GM12878 (cell line): ENCODE measurements at regions not wholly inside any gene's neighbourhood (a gene's known extent, or its start where the extent isn't known, plus 50 kb on each side); places are given as distances from the start of the nearest gene placed in this dataset.

Source experiments
- ATAC-seq: fragments of 200-7000 bp; cut with Tn5 transposase; 3 replicates; pipeline ENCODE4 v1.9.1; 2020; ENCODE audit warnings: mild to moderate bottlenecking, moderate library complexity
- BruUV-seq: library from RNA; stranded (reverse); fragments of 400-500 nt; replicated peaks from 2 replicates; lab custom pipeline; 2021; lab: Mats Ljungman, UMichigan
- CTCF ChIA-PET: fragments of 300-600 bp; sonication (Branson Sonifier 250); formaldehyde crosslinking; extraction: SDS; loops from one replicate; lab custom pipeline; 2021; ENCODE audit warnings: inconsistent platforms; lab: Yijun Ruan, JAX
- POLR2A ChIA-PET: fragments of 350-600 bp; formaldehyde crosslinking; extraction: SDS; loops from one replicate; lab custom pipeline; 2021; ENCODE audit warnings: inconsistent platforms; lab: Charles Lee
- RAD21 ChIA-PET: fragments of 300-600 bp; sonication (Branson Sonifier 250); formaldehyde crosslinking; loops from one replicate; lab custom pipeline; 2023; ENCODE audit warnings: antibody characterized with exemption; ENCODE audit not compliant: unreplicated experiment; lab: Charles Lee
- SMC1A ChIA-PET: fragments of 300-600 bp; sonication (Branson Sonifier 250); formaldehyde crosslinking; loops from one replicate; lab custom pipeline; 2023; ENCODE audit not compliant: unreplicated experiment, uncharacterized antibody; lab: Charles Lee
- DNase-seq: peaks from one replicate; pipeline ENCODE4 v3.0.0-alpha.2; 2011; ENCODE audit warnings: low read depth, low spot score
- FAIRE-seq: peaks from 3 replicates; lab custom pipeline; 2011; peaks lifted over from hg19 to GRCh38; lab: Jason Lieb, UNC
- H2AFZ ChIP-seq: 2 replicates; pipeline ENCODE4 v1.6.0; 2011; ENCODE audit warnings: low read depth, low read length, control low read depth; ENCODE audit not compliant: control insufficient read depth
- H3K27ac ChIP-seq: 2 replicates; pipeline ENCODE4 v1.5.1; 2011; ENCODE audit warnings: control low read depth; ENCODE audit not compliant: control insufficient read depth, insufficient read depth
- H3K27me3 ChIP-seq, 2 experiments: replicated peaks in 1 of 2; 2 replicates each; pipeline versions ENCODE4 v1.6.0 to v1.6.1; 2011; ENCODE audit warnings: low read length in 1 of 2; ENCODE audit not compliant: control insufficient read depth in 2 of 2, insufficient read depth in 2 of 2
- H3K36me3 ChIP-seq, 2 experiments: 2 replicates each; pipeline ENCODE4 v1.5.1; 2011; ENCODE audit warnings: low read length in 1 of 2; ENCODE audit not compliant: control insufficient read depth in 2 of 2, insufficient read depth in 2 of 2
- H3K4me1 ChIP-seq: 2 replicates; pipeline ENCODE4 v1.6.1; 2011; ENCODE audit warnings: mild to moderate bottlenecking, low read length, moderate library complexity, mixed read lengths; ENCODE audit not compliant: control insufficient read depth, insufficient read depth
- H3K4me2 ChIP-seq: 2 replicates; pipeline ENCODE4 v1.6.0; 2011; ENCODE audit warnings: control low read depth; ENCODE audit not compliant: control insufficient read depth, insufficient read depth
- H3K4me3 ChIP-seq: fragments of 200-600 bp; sonication (generic); 2 replicates; pipeline ENCODE4 v1.5.1; 2016
- H3K79me2 ChIP-seq: 2 replicates; pipeline ENCODE4 v1.6.0; 2011; ENCODE audit warnings: low read length; ENCODE audit not compliant: control insufficient read depth, insufficient read depth
- H3K9ac ChIP-seq: 2 replicates; pipeline ENCODE4 v1.8.0; 2011; ENCODE audit warnings: low read length, control low read depth, mixed read lengths; ENCODE audit not compliant: control insufficient read depth, insufficient read depth
- H3K9me3 ChIP-seq: replicated peaks from 3 replicates; pipeline ENCODE4 v1.5.1; 2011; ENCODE audit warnings: mild to moderate bottlenecking, low read length; ENCODE audit not compliant: control insufficient read depth, insufficient read depth
- H4K20me1 ChIP-seq: 2 replicates; pipeline ENCODE4 v1.6.0; 2011; ENCODE audit not compliant: control insufficient read depth, insufficient read depth
- BRCA1 ChIP-seq: IDR thresholded peaks from 2 replicates; pipeline ENCODE4 v1.6.1; 2011; ENCODE audit warnings: low read depth, low read length, improper control_type of control experiment
- CBX3 ChIP-seq: fragments of 200-600 bp; sonication (generic); IDR thresholded peaks from 2 replicates; pipeline ENCODE4 v1.6.1; 2016; ENCODE audit warnings: low read depth, borderline replicate concordance
- CHD4 ChIP-seq: fragments of 200-600 bp; sonication (generic); IDR thresholded peaks from 2 replicates; pipeline ENCODE4 v1.6.1; 2016; ENCODE audit warnings: mild to moderate bottlenecking
- IRF4 ChIP-seq: IDR thresholded peaks from 2 replicates; pipeline ENCODE4 v1.6.1; 2011; ENCODE audit warnings: low read depth, low read length
- RELA ChIP-seq: fragments of 450-650 bp; IDR thresholded peaks from 2 replicates; pipeline ENCODE4 v1.8.0; 2014; ENCODE audit warnings: borderline replicate concordance; ENCODE audit not compliant: partially characterized antibody
- SUZ12 ChIP-seq: fragments of 200-600 bp; sonication (generic); IDR thresholded peaks from one replicate; pipeline ENCODE4 v1.6.1; 2018; ENCODE audit warnings: antibody characterized with exemption, mild to moderate bottlenecking; ENCODE audit not compliant: unreplicated experiment
- WRNIP1 ChIP-seq: IDR thresholded peaks from 2 replicates; pipeline ENCODE4 v1.6.1; 2011; ENCODE audit warnings: low read depth, low read length, improper control_type of control experiment, borderline replicate concordance
- WGBS: methylation state at CpG from one replicate; pipeline ENCODE4 v1.1.6; 2016; ENCODE audit warnings: low lambda C conversion rate; ENCODE audit not compliant: insufficient replicate concordance, insufficient coverage; ENCODE audit errors: missing lambda C conversion rate; 5-methylcytosine and 5-hydroxymethylcytosine counted together
- in situ Hi-C: fragments of 300-500 bp; cut with MboI; formaldehyde crosslinking; loops from 9 replicates; pipeline ENCODE4 v1.14.3; 2018; ENCODE audit warnings: mixed read lengths
- intact Hi-C: fragments of 100-400 bp; cut with micrococcal nuclease; formaldehyde crosslinking; loops from one replicate; pipeline ENCODE4 v1.14.2; 2022; ENCODE audit not compliant: unreplicated experiment
- TF ChIP-seq, protein P1 (sequence below): fragments of 450-650 bp; formaldehyde crosslinking; IDR thresholded peaks from 2 replicates; pipeline ENCODE4 v1.4.0; 2022; ENCODE audit warnings: mild to moderate bottlenecking, moderate library complexity
- TF ChIP-seq, protein P2 (sequence below): IDR thresholded peaks from 2 replicates; pipeline ENCODE4 v1.6.1; 2011; ENCODE audit warnings: borderline replicate concordance, low read depth, mild to moderate bottlenecking, moderate library complexity, low read length; ENCODE audit not compliant: insufficient read depth, poor library complexity, severe bottlenecking
- TF ChIP-seq, protein P3 (sequence below): IDR thresholded peaks from 2 replicates; pipeline ENCODE4 v1.6.1; 2012; ENCODE audit warnings: mild to moderate bottlenecking, low read depth, low read length
- TF ChIP-seq, protein P4 (sequence below): fragments of 450-650 bp; formaldehyde crosslinking; IDR thresholded peaks from 2 replicates; pipeline ENCODE4 v1.4.0; 2020; ENCODE audit warnings: mild to moderate bottlenecking, moderate library complexity

DNA sequence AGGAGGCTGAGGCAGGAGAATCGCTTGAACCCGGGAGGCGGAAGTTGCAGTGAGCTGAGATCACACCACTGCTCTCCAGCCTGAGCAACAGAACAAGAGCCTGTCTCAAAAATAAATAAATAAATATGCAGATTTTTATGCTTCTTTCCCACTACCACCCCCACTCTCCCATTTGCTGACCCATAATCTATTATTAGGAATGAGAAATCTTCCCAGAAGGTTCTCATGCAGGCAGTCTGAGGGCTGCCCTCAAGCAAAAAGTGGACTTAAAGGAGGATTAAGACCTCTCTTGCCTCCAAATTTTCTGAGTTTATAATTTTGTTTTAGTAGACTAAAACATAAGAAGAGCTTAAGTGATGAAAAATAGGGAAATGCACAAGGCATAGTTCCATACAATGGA lies 85.2 kb upstream of the TOMM7 start:
- H3K36me3 ChIP-seq: no peaks in the 10 kb centered on the region
- no peak overlapping the region for H3K4me2 ChIP-seq
- intact Hi-C loops: no loop called here
- TF ChIP-seq, protein P1, sequence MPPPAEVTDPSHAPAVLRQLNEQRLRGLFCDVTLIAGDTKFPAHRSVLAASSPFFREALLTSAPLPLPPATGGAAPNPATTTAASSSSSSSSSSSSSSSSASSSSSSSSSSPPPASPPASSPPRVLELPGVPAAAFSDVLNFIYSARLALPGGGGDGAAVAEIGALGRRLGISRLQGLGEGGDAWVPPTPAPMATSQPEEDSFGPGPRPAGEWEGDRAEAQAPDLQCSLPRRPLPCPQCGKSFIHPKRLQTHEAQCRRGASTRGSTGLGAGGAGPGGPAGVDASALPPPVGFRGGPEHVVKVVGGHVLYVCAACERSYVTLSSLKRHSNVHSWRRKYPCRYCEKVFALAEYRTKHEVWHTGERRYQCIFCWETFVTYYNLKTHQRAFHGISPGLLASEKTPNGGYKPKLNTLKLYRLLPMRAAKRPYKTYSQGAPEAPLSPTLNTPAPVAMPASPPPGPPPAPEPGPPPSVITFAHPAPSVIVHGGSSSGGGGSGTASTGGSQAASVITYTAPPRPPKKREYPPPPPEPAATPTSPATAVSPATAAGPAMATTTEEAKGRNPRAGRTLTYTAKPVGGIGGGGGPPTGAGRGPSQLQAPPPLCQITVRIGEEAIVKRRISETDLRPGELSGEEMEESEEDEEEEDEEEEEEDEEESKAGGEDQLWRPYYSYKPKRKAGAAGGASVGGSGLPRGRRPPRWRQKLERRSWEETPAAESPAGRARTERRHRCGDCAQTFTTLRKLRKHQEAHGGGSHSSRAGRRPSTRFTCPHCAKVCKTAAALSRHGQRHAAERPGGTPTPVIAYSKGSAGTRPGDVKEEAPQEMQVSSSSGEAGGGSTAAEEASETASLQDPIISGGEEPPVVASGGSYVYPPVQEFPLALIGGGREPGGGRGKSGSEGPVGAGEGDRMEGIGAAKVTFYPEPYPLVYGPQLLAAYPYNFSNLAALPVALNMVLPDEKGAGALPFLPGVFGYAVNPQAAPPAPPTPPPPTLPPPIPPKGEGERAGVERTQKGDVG: no peak
- TF ChIP-seq, protein P2, sequence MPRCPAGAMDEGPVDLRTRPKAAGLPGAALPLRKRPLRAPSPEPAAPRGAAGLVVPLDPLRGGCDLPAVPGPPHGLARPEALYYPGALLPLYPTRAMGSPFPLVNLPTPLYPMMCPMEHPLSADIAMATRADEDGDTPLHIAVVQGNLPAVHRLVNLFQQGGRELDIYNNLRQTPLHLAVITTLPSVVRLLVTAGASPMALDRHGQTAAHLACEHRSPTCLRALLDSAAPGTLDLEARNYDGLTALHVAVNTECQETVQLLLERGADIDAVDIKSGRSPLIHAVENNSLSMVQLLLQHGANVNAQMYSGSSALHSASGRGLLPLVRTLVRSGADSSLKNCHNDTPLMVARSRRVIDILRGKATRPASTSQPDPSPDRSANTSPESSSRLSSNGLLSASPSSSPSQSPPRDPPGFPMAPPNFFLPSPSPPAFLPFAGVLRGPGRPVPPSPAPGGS: no peak
- TF ChIP-seq SUZ12: no peak
- no peak for TF ChIP-seq IRF4
- TF ChIP-seq, protein P3, sequence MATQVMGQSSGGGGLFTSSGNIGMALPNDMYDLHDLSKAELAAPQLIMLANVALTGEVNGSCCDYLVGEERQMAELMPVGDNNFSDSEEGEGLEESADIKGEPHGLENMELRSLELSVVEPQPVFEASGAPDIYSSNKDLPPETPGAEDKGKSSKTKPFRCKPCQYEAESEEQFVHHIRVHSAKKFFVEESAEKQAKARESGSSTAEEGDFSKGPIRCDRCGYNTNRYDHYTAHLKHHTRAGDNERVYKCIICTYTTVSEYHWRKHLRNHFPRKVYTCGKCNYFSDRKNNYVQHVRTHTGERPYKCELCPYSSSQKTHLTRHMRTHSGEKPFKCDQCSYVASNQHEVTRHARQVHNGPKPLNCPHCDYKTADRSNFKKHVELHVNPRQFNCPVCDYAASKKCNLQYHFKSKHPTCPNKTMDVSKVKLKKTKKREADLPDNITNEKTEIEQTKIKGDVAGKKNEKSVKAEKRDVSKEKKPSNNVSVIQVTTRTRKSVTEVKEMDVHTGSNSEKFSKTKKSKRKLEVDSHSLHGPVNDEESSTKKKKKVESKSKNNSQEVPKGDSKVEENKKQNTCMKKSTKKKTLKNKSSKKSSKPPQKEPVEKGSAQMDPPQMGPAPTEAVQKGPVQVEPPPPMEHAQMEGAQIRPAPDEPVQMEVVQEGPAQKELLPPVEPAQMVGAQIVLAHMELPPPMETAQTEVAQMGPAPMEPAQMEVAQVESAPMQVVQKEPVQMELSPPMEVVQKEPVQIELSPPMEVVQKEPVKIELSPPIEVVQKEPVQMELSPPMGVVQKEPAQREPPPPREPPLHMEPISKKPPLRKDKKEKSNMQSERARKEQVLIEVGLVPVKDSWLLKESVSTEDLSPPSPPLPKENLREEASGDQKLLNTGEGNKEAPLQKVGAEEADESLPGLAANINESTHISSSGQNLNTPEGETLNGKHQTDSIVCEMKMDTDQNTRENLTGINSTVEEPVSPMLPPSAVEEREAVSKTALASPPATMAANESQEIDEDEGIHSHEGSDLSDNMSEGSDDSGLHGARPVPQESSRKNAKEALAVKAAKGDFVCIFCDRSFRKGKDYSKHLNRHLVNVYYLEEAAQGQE: no peak
- no peak for TF ChIP-seq WRNIP1
- TF ChIP-seq, protein P4, sequence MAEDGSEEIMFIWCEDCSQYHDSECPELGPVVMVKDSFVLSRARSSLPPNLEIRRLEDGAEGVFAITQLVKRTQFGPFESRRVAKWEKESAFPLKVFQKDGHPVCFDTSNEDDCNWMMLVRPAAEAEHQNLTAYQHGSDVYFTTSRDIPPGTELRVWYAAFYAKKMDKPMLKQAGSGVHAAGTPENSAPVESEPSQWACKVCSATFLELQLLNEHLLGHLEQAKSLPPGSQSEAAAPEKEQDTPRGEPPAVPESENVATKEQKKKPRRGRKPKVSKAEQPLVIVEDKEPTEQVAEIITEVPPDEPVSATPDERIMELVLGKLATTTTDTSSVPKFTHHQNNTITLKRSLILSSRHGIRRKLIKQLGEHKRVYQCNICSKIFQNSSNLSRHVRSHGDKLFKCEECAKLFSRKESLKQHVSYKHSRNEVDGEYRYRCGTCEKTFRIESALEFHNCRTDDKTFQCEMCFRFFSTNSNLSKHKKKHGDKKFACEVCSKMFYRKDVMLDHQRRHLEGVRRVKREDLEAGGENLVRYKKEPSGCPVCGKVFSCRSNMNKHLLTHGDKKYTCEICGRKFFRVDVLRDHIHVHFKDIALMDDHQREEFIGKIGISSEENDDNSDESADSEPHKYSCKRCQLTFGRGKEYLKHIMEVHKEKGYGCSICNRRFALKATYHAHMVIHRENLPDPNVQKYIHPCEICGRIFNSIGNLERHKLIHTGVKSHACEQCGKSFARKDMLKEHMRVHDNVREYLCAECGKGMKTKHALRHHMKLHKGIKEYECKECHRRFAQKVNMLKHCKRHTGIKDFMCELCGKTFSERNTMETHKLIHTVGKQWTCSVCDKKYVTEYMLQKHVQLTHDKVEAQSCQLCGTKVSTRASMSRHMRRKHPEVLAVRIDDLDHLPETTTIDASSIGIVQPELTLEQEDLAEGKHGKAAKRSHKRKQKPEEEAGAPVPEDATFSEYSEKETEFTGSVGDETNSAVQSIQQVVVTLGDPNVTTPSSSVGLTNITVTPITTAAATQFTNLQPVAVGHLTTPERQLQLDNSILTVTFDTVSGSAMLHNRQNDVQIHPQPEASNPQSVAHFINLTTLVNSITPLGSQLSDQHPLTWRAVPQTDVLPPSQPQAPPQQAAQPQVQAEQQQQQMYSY (CRISPR knock-in tag): no peak
- no peak for TF ChIP-seq RELA
- TF ChIP-seq CHD4: no peak
- TF ChIP-seq CBX3: no peak
- TF ChIP-seq BRCA1: no peak
- TF ChIP-seq, all 136 proteins: peak for 0
- Histone ChIP-seq H3K4me1 (no peaks in the 10 kb centered on the region), H3K27me3 (no peaks in the 10 kb centered on the region), H3K79me2 (no peaks in the 10 kb centered on the region), H3K9ac (no peak overlapping the region), H3K9me3 (no peaks in the 10 kb centered on the region), H4K20me1 (no peaks in the 10 kb centered on the region), H3K4me3 (no peak overlapping the region), H3K27ac (no peak overlapping the region), H2AFZ (no peak overlapping the region)
- ChIA-PET RAD21 (interaction anchor here (0.8 kb wide), 1 partner anchor 178 kb away, joined by 7 read pairs; no protein-coding TSS in a partner anchor), CTCF (interaction anchor here (0.6 to 1.2 kb wide), 3 partner anchors 47 to 65 kb away, joined by 3 to 4 read pairs (median 4); no protein-coding TSS in a partner anchor), POLR2A (no interaction called here), SMC1A (interaction anchor here (1.0 to 1.3 kb wide), 2 partner anchors 35 to 147 kb away, joined by 3 read pairs; no protein-coding TSS in a partner anchor)
- DNase-seq (no peak), FAIRE-seq (no peak), ATAC-seq (no peak)
- in situ Hi-C loops: no loop called here
- BruUV-seq: no TSS peak
- WGBS: 98% methylated on average over 3 of the region's 3 CpGs
